GM21723 (cell line): ENCODE measurements at regions not wholly inside any gene's neighbourhood (a gene's known extent, or its start where the extent isn't known, plus 50 kb on each side); places are given as distances from the start of the nearest gene placed in this dataset.

Experiments used
- ATAC-seq: cut with Tn5 transposase; IDR thresholded peaks from one replicate; pipeline ENCODE4 v1.9.1; 2021; ENCODE audit warnings: mild to moderate bottlenecking, moderate library complexity; ENCODE audit not compliant: unreplicated experiment

GRCh38 chr11:28657378-28658030 is 549.3 kb downstream of the METTL15 start:
- no peak for ATAC-seq

GRCh38 chr11:28654191-28654590 is 546.0 kb downstream of the METTL15 start:
- no peak for ATAC-seq

GRCh38 chr11:28649922-28650321 is 541.7 kb downstream of the METTL15 start:
- ATAC-seq: no peak

GRCh38 chr11:28636566-28636965 is 528.4 kb downstream of the METTL15 start:
- ATAC-seq: no peak

GRCh38 chr11:28636033-28636432 is 527.8 kb downstream of the METTL15 start:
- no peak for ATAC-seq

GRCh38 chr11:28632338-28632737 is 524.1 kb downstream of the METTL15 start:
- ATAC-seq: no peak

GRCh38 chr11:28631148-28631547 is 523.0 kb downstream of the METTL15 start:
- ATAC-seq: no peak

GRCh38 chr11:28629235-28629634 is 521.0 kb downstream of the METTL15 start:
- no peak for ATAC-seq

GRCh38 chr11:28628412-28628811 is 520.2 kb downstream of the METTL15 start:
- ATAC-seq: no peak

GRCh38 chr11:28627690-28628255 is 519.6 kb downstream of the METTL15 start:
- no peak for ATAC-seq

GRCh38 chr11:28625532-28625931 is 517.3 kb downstream of the METTL15 start:
- ATAC-seq: no peak

GRCh38 chr11:28621753-28622152 is 513.6 kb downstream of the METTL15 start:
- no peak for ATAC-seq

- no peak for ATAC-seq
Measured at GRCh38 chr11:28619846-28620540, 511.8 kb downstream of the METTL15 start.

GRCh38 chr11:28618416-28618815 is 510.2 kb downstream of the METTL15 start:
- no peak for ATAC-seq

- no peak for ATAC-seq
Measured at GRCh38 chr11:28616160-28616965, 508.2 kb downstream of the METTL15 start.

- no peak for ATAC-seq
Measured at GRCh38 chr11:28615542-28615941, 507.4 kb downstream of the METTL15 start.

- no peak for ATAC-seq
Measured at GRCh38 chr11:28606930-28607329, 498.7 kb downstream of the METTL15 start.

GRCh38 chr11:28599656-28600055 is 491.5 kb downstream of the METTL15 start:
- ATAC-seq: no peak

- no peak for ATAC-seq
Measured at GRCh38 chr11:28598531-28598930, 490.3 kb downstream of the METTL15 start.

- ATAC-seq: no peak
Measured at GRCh38 chr11:28596816-28597215, 488.6 kb downstream of the METTL15 start.

GRCh38 chr11:28592141-28592540 is 484.0 kb downstream of the METTL15 start:
- ATAC-seq: no peak
